BLaER1 (cell line): ENCODE measurements at regions not wholly inside any gene's neighbourhood (a gene's known extent, or its start where the extent isn't known, plus 50 kb on each side); places are given as distances from the start of the nearest gene placed in this dataset.

Experiments used
- H3K27ac ChIP-seq: shearing (Covaris generic); formaldehyde crosslinking; 2 replicates; pipeline ENCODE4 v1.8.1; 2022
- H3K27me3 ChIP-seq: shearing (Covaris generic); formaldehyde crosslinking; 2 replicates; pipeline ENCODE4 v1.8.1; 2022
- H3K36me3 ChIP-seq: shearing (Covaris generic); formaldehyde crosslinking; 2 replicates; pipeline ENCODE4 v1.8.1; 2022
- H3K4me1 ChIP-seq: shearing (Covaris generic); formaldehyde crosslinking; 2 replicates; pipeline ENCODE4 v1.8.1; 2022
- H3K4me2 ChIP-seq: shearing (Covaris generic); formaldehyde crosslinking; 2 replicates; pipeline ENCODE4 v1.8.1; 2022
- H3K4me3 ChIP-seq: shearing (Covaris generic); formaldehyde crosslinking; 2 replicates; pipeline ENCODE4 v1.8.1; 2022
- H3K9ac ChIP-seq: shearing (Covaris generic); formaldehyde crosslinking; 2 replicates; pipeline ENCODE4 v1.8.1; 2022
- H3K9me3 ChIP-seq: shearing (Covaris generic); formaldehyde crosslinking; 2 replicates; pipeline ENCODE4 v1.8.1; 2022
- H4K20me1 ChIP-seq: shearing (Covaris generic); formaldehyde crosslinking; 2 replicates; pipeline ENCODE4 v1.8.1; 2022
- Cebpa-rat ChIP-seq: shearing (Covaris generic); IDR thresholded peaks from 2 replicates; pipeline ENCODE4 v1.8.1; 2022

- no peaks in the 10 kb centered on the region for H4K20me1 ChIP-seq
- no peak overlapping the region for H3K27ac ChIP-seq
- no peak overlapping the region for H3K4me3 ChIP-seq
- no peak overlapping the region for H3K9ac ChIP-seq
- no peaks in the 10 kb centered on the region for H3K9me3 ChIP-seq
- no peaks in the 10 kb centered on the region for H3K36me3 ChIP-seq
- no peak for TF ChIP-seq Cebpa-rat
- no peaks in the 10 kb centered on the region for H3K4me1 ChIP-seq
- no peak overlapping the region for H3K4me2 ChIP-seq
- H3K27me3 ChIP-seq = no peaks in the 10 kb centered on the region
Measured at GRCh38 chr7:109834851-109835250, 1256.1 kb upstream of the LRRN3 start.

GRCh38 chr7:109835577-109835976 lies 1255.3 kb upstream of the LRRN3 start:
- no peaks in the 10 kb centered on the region for H3K4me1 ChIP-seq
- H3K27me3 ChIP-seq = no peaks in the 10 kb centered on the region
- H3K4me3 ChIP-seq = no peak overlapping the region
- H3K36me3 ChIP-seq = no peaks in the 10 kb centered on the region
- no peak for TF ChIP-seq Cebpa-rat
- no peak overlapping the region for H3K27ac ChIP-seq
- no peaks in the 10 kb centered on the region for H3K9me3 ChIP-seq
- no peak overlapping the region for H3K4me2 ChIP-seq
- no peak overlapping the region for H3K9ac ChIP-seq
- no peaks in the 10 kb centered on the region for H4K20me1 ChIP-seq

DNA sequence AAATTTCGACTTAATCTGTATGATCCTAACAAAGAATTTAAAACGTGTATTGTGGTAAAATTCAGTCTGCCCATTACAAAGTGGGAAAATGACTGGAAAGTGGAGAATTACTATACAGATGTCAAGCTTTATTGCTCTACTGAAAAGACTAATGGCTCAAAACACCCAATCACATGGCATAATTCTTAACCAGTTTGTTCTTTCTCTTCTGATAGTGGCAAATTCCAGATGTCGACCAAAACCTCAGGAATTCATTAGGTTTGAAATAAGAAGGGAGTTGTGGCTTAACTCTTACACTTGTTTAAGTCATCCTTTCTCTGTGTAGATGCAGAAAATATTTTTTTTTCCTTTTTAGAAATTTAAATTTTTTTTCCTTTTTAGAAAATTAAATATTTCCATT lies 1254.9 kb upstream of the LRRN3 start:
- no peaks in the 10 kb centered on the region for H3K9me3 ChIP-seq

GRCh38 chr7:109842386-109842785 lies 1248.5 kb upstream of the LRRN3 start:
- peaks cover 12% of the 10 kb centered on the region for H3K4me1 ChIP-seq
- H4K20me1 ChIP-seq = no peaks in the 10 kb centered on the region
- H3K4me3 ChIP-seq = no peak overlapping the region
- no peak overlapping the region for H3K9ac ChIP-seq
- H3K4me2 ChIP-seq = no peak overlapping the region
- H3K36me3 ChIP-seq = no peaks in the 10 kb centered on the region
- no peak overlapping the region for H3K27ac ChIP-seq
- H3K27me3 ChIP-seq = no peaks in the 10 kb centered on the region
- no peaks in the 10 kb centered on the region for H3K9me3 ChIP-seq
- TF ChIP-seq Cebpa-rat = no peak

More for the DNA sequence above, 1254.9 kb upstream of the LRRN3 start:
- no peaks in the 10 kb centered on the region for H3K36me3 ChIP-seq
- no peak overlapping the region for H3K4me2 ChIP-seq
- H3K4me3 ChIP-seq = no peak overlapping the region
- no peaks in the 10 kb centered on the region for H3K4me1 ChIP-seq
- H3K9ac ChIP-seq = no peak overlapping the region
- no peak overlapping the region for H3K27ac ChIP-seq
- H4K20me1 ChIP-seq = no peaks in the 10 kb centered on the region
- H3K27me3 ChIP-seq = no peaks in the 10 kb centered on the region
- no peak for TF ChIP-seq Cebpa-rat

GRCh38 chr7:109844362-109844761 lies 1246.6 kb upstream of the LRRN3 start:
- Histone ChIP-seq H3K9ac (no peak overlapping the region), H3K4me3 (no peak overlapping the region), H3K36me3 (no peaks in the 10 kb centered on the region), H3K4me1 (peaks cover 12% of the 10 kb centered on the region), H3K27ac (no peak overlapping the region), H3K9me3 (no peaks in the 10 kb centered on the region), H4K20me1 (no peaks in the 10 kb centered on the region), H3K27me3 (no peaks in the 10 kb centered on the region), H3K4me2 (no peak overlapping the region)
- TF ChIP-seq Cebpa-rat = no peak

DNA sequence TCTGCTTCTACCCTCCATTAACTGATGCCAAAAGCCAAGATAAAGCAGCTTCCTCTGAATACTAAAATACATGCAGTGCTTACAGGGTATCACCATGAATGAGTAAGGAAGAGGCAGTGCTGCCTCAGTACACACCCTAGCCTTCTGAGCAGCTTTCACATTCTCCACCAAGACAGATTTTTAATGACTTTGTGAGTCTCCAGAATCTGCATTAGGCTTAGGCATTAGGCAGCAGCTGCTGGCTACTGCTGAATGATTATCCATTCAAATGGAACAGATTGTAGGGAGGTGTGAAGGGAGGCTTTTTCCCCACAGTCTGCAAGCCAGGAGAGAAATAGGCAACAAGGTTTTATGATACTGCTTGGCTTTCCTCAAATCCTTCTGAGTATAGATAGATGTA lies 1226.7 kb upstream of the LRRN3 start:
- Histone ChIP-seq H3K4me3 (no peak overlapping the region), H4K20me1 (no peaks in the 10 kb centered on the region), H3K27ac (no peak overlapping the region), H3K36me3 (no peaks in the 10 kb centered on the region), H3K9me3 (no peaks in the 10 kb centered on the region), H3K4me1 (no peaks in the 10 kb centered on the region), H3K4me2 (no peak overlapping the region), H3K9ac (no peak overlapping the region), H3K27me3 (no peaks in the 10 kb centered on the region)
- no peak for TF ChIP-seq Cebpa-rat

DNA sequence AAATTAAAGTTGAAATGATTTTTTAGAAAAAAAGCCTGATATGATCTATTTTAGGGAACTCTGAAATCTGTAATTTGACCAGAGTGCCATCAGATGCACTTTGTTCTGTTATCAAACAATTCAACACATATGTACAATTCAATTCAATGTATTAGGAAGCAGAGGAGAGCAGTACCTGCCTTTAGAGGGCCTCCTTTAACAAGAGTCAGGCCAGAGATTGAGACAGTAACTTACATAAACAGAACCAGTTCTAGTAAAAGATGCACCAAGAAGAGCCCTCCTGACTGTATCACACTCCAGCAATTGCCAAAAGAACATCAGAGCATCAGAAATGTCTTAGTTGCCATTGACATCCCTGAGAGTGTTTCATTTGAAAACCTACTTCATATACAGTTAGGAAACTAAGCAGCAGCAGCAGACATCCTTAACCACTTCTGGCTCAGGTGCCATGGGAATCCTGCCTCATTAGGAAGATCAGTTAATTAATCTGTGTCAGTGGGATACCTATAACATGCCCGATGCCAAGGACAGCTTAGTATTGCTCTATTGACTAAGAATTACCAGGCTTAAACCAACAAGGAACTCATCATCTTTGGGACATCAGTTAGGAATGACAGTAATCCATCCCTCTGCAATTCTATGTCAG lies 1222.6 kb upstream of the LRRN3 start:
- no peaks in the 10 kb centered on the region for H3K4me1 ChIP-seq
- H3K9me3 ChIP-seq = no peaks in the 10 kb centered on the region
- no peaks in the 10 kb centered on the region for H3K36me3 ChIP-seq
- H4K20me1 ChIP-seq = no peaks in the 10 kb centered on the region
- H3K9ac ChIP-seq = no peak overlapping the region
- no peak overlapping the region for H3K4me3 ChIP-seq
- no peak overlapping the region for H3K4me2 ChIP-seq
- TF ChIP-seq Cebpa-rat = no peak
- no peaks in the 10 kb centered on the region for H3K27me3 ChIP-seq
- H3K27ac ChIP-seq = no peak overlapping the region

DNA sequence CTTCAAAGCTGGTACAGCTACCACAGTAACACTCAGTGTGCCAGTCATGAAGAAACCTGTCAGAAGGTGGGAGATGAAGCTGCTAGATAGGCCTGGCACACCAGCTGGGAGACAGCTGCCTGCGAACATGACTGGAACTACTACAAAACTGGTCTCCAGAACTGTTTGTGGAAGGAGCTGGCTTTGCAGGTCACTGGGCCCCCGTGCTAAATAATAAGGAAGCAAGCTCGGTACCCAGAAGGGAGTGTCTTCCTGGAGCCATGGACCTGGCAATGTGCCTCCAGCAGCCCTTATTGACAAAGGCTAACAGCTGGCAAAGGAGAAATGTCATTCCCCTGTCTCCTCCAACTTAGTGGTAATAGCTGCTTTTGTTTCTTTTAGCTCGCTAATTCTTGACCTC lies 1217.6 kb upstream of the LRRN3 start:
- no peaks in the 10 kb centered on the region for H3K36me3 ChIP-seq
- no peak overlapping the region for H3K9ac ChIP-seq
- no peaks in the 10 kb centered on the region for H3K27me3 ChIP-seq
- no peak overlapping the region for H3K4me3 ChIP-seq
- H3K4me2 ChIP-seq = no peak overlapping the region
- H3K4me1 ChIP-seq = no peaks in the 10 kb centered on the region
- H3K9me3 ChIP-seq = no peaks in the 10 kb centered on the region
- TF ChIP-seq Cebpa-rat = no peak
- no peak overlapping the region for H3K27ac ChIP-seq
- H4K20me1 ChIP-seq = no peaks in the 10 kb centered on the region

GRCh38 chr7:109879287-109879828 lies 1211.6 kb upstream of the LRRN3 start:
- H3K36me3 ChIP-seq = no peaks in the 10 kb centered on the region
- H3K27ac ChIP-seq = no peak overlapping the region
- H3K4me2 ChIP-seq = no peak overlapping the region
- no peaks in the 10 kb centered on the region for H4K20me1 ChIP-seq
- TF ChIP-seq Cebpa-rat = no peak
- H3K27me3 ChIP-seq = no peaks in the 10 kb centered on the region
- no peaks in the 10 kb centered on the region for H3K4me1 ChIP-seq
- H3K9ac ChIP-seq = no peak overlapping the region
- no peaks in the 10 kb centered on the region for H3K9me3 ChIP-seq
- H3K4me3 ChIP-seq = no peak overlapping the region

GRCh38 chr7:109890622-109891021 lies 1200.3 kb upstream of the LRRN3 start:
- Histone ChIP-seq H3K9me3 (no peaks in the 10 kb centered on the region; the same call in 1 of the 2 replicates), H3K27me3 (no peaks in the 10 kb centered on the region), H3K4me3 (no peak overlapping the region), H3K9ac (no peak overlapping the region), H3K36me3 (no peaks in the 10 kb centered on the region), H3K27ac (no peak overlapping the region), H3K4me1 (no peaks in the 10 kb centered on the region), H3K4me2 (no peak overlapping the region), H4K20me1 (no peaks in the 10 kb centered on the region)
- TF ChIP-seq Cebpa-rat = no peak

GRCh38 chr7:109893231-109893630 lies 1197.7 kb upstream of the LRRN3 start:
- H3K9me3 ChIP-seq = no peaks in the 10 kb centered on the region; the same call in 1 of the 2 replicates
- no peaks in the 10 kb centered on the region for H4K20me1 ChIP-seq
- H3K36me3 ChIP-seq = no peaks in the 10 kb centered on the region
- no peaks in the 10 kb centered on the region for H3K27me3 ChIP-seq
- no peak for TF ChIP-seq Cebpa-rat
- H3K27ac ChIP-seq = no peak overlapping the region
- no peaks in the 10 kb centered on the region for H3K4me1 ChIP-seq
- no peak overlapping the region for H3K9ac ChIP-seq
- no peak overlapping the region for H3K4me3 ChIP-seq
- no peak overlapping the region for H3K4me2 ChIP-seq
